ENCODE measurements at regions not wholly inside any gene's neighbourhood (a gene's known extent, or its start where the extent isn't known, plus 50 kb on each side); places are given as distances from the start of the nearest gene placed in this dataset.

- no peak for DNase-seq
These were observed 152.7 kb downstream of the CHRM3 start for GRCh38 chr1:239539051-239539450.

GRCh38 chr1:239539812-239540211 is 153.4 kb downstream of the CHRM3 start:
- no peak for DNase-seq

GRCh38 chr1:239543873-239544272 is 157.5 kb downstream of the CHRM3 start:
- DNase-seq, result no peak

GRCh38 chr1:239545466-239545865 is 159.1 kb downstream of the CHRM3 start:
- no peak for DNase-seq

GRCh38 chr1:239547987-239548386 is 161.6 kb downstream of the CHRM3 start:
- DNase-seq, result no peak

- DNase-seq, result no peak
These were observed 163.8 kb downstream of the CHRM3 start for GRCh38 chr1:239550178-239550577.

GRCh38 chr1:239555350-239555749 is 169.0 kb downstream of the CHRM3 start:
- DNase-seq, result no peak

GRCh38 chr1:239558559-239558958 is 172.2 kb downstream of the CHRM3 start:
- DNase-seq, result no peak

GRCh38 chr1:239558991-239559390 is 172.6 kb downstream of the CHRM3 start:
- DNase-seq, result no peak

GRCh38 chr1:239560921-239561320 is 174.6 kb downstream of the CHRM3 start:
- no peak for DNase-seq

GRCh38 chr1:239562095-239562494 is 175.7 kb downstream of the CHRM3 start:
- no peak for DNase-seq

- no peak for DNase-seq
These were observed 177.3 kb downstream of the CHRM3 start for GRCh38 chr1:239563681-239564080.

- DNase-seq, result no peak
These were observed 179.7 kb downstream of the CHRM3 start for GRCh38 chr1:239566074-239566473.

- DNase-seq, result no peak
These were observed 184.5 kb downstream of the CHRM3 start for GRCh38 chr1:239570878-239571277.

- no peak for DNase-seq
These were observed 185.8 kb downstream of the CHRM3 start for GRCh38 chr1:239572183-239572582.

- no peak for DNase-seq
These were observed 187.7 kb downstream of the CHRM3 start for GRCh38 chr1:239574112-239574511.

- DNase-seq, result no peak
These were observed 188.7 kb downstream of the CHRM3 start for GRCh38 chr1:239575113-239575512.

GRCh38 chr1:239583536-239583935 is 197.2 kb downstream of the CHRM3 start:
- no peak for DNase-seq

GRCh38 chr1:239586128-239586527 is 199.8 kb downstream of the CHRM3 start:
- DNase-seq, result no peak

- no peak for DNase-seq
These were observed 200.7 kb downstream of the CHRM3 start for GRCh38 chr1:239587066-239587465.

- DNase-seq, result no peak
These were observed 201.4 kb downstream of the CHRM3 start for GRCh38 chr1:239587574-239588369.

- DNase-seq, result no peak
These were observed 204.2 kb downstream of the CHRM3 start for GRCh38 chr1:239590556-239590955.

- DNase-seq, result no peak
These were observed 207.2 kb downstream of the CHRM3 start for GRCh38 chr1:239593527-239593926.

GRCh38 chr1:239600588-239600987 is 214.2 kb downstream of the CHRM3 start:
- DNase-seq, result no peak

- DNase-seq, result no peak
These were observed 214.7 kb downstream of the CHRM3 start for GRCh38 chr1:239601108-239601507.
